HFFc6 (cell line): ENCODE measurements at regions not wholly inside any gene's neighbourhood (a gene's known extent, or its start where the extent isn't known, plus 50 kb on each side); places are given as distances from the start of the nearest gene placed in this dataset.

Experiments
- DNase-seq: peaks from one replicate; pipeline ENCODE4 v3.0.0-alpha.2; 2018
- H3K27ac Mint-ChIP-seq: 2 replicates; pipeline ENCODE4 v1.8.0; 2020; ENCODE audit warnings: mild to moderate bottlenecking, mixed read lengths
- H3K27me3 Mint-ChIP-seq: 2 replicates; pipeline ENCODE4 v1.8.0; 2021; ENCODE audit warnings: mild to moderate bottlenecking, moderate library complexity, mixed read lengths; ENCODE audit not compliant: insufficient read depth
- H3K36me3 Mint-ChIP-seq: 2 replicates; pipeline ENCODE4 v1.8.0; 2021; ENCODE audit warnings: low read depth, mixed read lengths
- H3K4me1 Mint-ChIP-seq: 2 replicates; pipeline ENCODE4 v1.8.0; 2020; ENCODE audit warnings: low read depth, mixed read lengths
- H3K4me3 Mint-ChIP-seq: 2 replicates; pipeline ENCODE4 v1.8.0; 2020; ENCODE audit warnings: mild to moderate bottlenecking, moderate library complexity, mixed read lengths
- H3K9me3 Mint-ChIP-seq: 2 replicates; pipeline ENCODE4 v1.8.0; 2020; ENCODE audit warnings: mild to moderate bottlenecking, mixed read lengths
- TF ChIP-seq, protein P1 (sequence below): fragments of 200-600 bp; sonication (generic); IDR thresholded peaks from 2 replicates; pipeline ENCODE4 v1.5.0; 2021; ENCODE audit warnings: antibody characterized with exemption, mild to moderate bottlenecking

DNA sequence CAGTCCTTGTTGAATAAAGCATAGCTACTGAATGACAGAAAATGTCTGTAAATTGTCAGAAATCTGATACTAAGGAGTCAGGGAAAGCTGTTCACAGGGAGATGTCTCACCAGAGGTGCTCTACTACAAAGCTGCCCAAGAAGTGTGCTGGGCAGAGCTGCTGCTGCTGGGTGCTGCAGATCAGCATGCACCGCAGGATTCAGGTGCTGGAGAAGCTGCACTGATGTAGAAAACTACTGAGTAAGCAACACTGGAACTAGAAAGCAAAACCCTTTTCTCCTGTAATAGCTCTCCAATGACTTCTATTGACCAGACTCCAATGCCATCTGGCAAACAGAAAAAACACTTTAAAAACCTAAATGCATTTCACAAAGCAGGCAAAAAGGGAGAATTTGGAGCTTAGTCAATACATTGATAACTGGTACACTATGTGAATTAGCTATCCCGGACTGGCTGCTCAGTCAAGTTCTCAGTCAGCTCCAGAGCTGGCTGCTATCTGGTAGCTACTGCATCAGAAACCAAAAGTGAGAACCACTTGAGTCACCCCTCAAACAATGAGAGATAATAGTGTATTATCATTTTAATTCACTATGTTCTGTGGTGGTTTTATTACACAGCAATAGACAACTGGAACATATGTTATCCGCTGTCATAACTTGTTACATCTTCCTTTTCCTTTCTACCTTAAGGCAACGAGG is 493.1 kb downstream of the CPS1 start:
- H3K36me3 Mint-ChIP-seq: no peaks in the 10 kb centered on the region
- H3K27me3 Mint-ChIP-seq: no peaks in the 10 kb centered on the region
- peaks cover 28% of the 10 kb centered on the region for H3K9me3 Mint-ChIP-seq
- TF ChIP-seq, protein P1, sequence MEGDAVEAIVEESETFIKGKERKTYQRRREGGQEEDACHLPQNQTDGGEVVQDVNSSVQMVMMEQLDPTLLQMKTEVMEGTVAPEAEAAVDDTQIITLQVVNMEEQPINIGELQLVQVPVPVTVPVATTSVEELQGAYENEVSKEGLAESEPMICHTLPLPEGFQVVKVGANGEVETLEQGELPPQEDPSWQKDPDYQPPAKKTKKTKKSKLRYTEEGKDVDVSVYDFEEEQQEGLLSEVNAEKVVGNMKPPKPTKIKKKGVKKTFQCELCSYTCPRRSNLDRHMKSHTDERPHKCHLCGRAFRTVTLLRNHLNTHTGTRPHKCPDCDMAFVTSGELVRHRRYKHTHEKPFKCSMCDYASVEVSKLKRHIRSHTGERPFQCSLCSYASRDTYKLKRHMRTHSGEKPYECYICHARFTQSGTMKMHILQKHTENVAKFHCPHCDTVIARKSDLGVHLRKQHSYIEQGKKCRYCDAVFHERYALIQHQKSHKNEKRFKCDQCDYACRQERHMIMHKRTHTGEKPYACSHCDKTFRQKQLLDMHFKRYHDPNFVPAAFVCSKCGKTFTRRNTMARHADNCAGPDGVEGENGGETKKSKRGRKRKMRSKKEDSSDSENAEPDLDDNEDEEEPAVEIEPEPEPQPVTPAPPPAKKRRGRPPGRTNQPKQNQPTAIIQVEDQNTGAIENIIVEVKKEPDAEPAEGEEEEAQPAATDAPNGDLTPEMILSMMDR: no peak
- no peak overlapping the region for H3K27ac Mint-ChIP-seq
- H3K4me3 Mint-ChIP-seq: no peak overlapping the region
- no peaks in the 10 kb centered on the region for H3K4me1 Mint-ChIP-seq
- no peak for DNase-seq

DNA sequence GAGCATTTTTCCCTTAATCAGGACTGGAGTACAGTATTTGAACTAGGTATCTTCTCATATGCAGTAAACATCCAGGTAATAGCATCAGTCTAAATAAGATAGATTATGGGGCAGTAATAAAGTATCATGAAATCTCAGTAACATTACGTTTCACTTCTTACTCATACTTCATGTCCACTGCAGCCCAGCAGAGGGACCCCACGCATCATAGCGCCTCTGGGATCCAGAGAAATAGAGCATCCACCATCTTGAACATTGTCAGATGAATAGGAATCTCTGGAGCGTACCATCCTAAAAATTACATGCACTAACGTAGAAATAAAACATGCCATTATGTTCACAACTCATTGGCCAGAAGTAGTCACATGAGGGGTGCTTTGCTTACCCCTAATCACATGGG is 499.0 kb downstream of the CPS1 start:
- H3K9me3 Mint-ChIP-seq: peaks cover 18% of the 10 kb centered on the region
- H3K4me1 Mint-ChIP-seq: no peaks in the 10 kb centered on the region
- no peak overlapping the region for H3K27ac Mint-ChIP-seq
- H3K27me3 Mint-ChIP-seq: no peaks in the 10 kb centered on the region; the same call in 1 of the 2 replicates
- DNase-seq: no peak
- peaks cover 4% of the 10 kb centered on the region; the same call in 1 of the 2 replicates for H3K36me3 Mint-ChIP-seq
- H3K4me3 Mint-ChIP-seq: no peak overlapping the region
- TF ChIP-seq, protein P1: no peak

DNA sequence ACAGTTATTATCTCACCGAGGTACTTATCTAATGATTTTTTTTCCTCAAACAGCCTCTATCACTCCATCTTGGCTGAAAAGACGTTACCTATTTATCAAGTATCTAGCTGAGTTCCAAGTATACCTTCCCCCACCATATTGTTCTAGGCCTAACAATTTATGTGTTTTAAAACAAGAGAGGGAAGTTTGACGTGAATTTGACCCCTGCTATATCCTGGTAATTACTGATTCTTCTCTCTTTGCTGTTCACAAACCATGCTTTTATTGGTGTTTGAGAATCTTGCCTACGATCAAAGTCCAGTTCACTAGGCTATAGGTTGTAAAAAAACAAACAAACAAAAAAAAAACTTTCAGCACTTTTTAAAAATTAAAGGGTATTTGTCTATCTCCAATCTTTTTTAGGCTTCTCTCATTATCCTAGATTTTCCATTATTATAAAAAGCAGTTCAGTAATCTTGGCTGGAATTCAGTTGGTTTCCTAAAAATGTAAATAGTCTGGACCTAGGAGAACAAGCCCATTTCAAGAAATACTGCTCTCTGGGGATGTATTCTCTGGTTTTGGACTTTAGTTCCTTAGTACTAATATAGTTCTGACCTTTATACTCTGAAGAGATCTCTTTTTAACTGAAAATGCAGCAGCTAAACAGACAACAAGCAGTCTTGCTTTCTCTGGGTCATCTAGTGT is 505.4 kb downstream of the CPS1 start:
- Mint-ChIP-seq H3K36me3 (peaks cover 2% of the 10 kb centered on the region; the same call in 1 of the 2 replicates), H3K9me3 (peaks cover 25% of the 10 kb centered on the region), H3K4me1 (no peaks in the 10 kb centered on the region), H3K4me3 (no peak overlapping the region), H3K27ac (no peak overlapping the region), H3K27me3 (no peaks in the 10 kb centered on the region; the same call in 1 of the 2 replicates)
- TF ChIP-seq, protein P1: no peak
- no peak for DNase-seq

DNA sequence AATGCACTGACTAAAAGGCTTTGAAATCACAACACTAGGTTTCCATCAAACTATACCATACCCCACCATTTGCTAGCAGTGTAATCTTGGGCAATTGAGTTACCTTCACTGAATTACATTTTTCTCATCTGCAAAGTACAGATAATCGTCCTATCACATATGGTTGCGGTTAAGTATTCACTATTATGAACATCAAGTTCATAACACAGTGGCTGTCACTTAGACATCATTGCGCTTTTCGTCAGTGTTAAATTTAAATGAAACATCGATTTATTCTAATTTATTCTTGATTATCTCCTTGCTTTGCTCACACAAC is 505.9 kb downstream of the CPS1 start:
- no peaks in the 10 kb centered on the region for H3K27me3 Mint-ChIP-seq
- TF ChIP-seq, protein P1: no peak

DNA sequence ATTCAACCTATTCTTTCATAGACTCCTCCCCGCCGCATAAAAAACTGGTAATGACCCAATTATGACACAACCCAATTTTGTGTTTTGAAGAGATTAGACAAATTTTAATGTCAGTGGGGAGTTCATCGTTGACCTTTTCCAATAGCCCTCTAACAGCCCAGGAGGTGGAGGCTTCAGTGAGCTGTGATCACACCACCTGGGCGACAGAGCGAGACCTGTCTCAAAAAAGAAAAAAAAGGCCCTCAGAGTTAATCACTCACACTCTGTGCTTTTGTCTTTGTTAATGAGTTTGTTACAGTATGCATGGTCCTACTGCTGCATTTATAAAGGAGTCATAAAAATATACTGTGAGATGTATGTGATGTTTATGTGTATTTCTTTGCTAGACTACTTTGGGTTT is 510.6 kb downstream of the CPS1 start:
- DNase-seq: no peak
- H3K4me1 Mint-ChIP-seq: no peaks in the 10 kb centered on the region
- TF ChIP-seq, protein P1: no peak
- no peaks in the 10 kb centered on the region for H3K36me3 Mint-ChIP-seq
- H3K27me3 Mint-ChIP-seq: no peaks in the 10 kb centered on the region; the same call in 1 of the 2 replicates
- no peak overlapping the region for H3K4me3 Mint-ChIP-seq
- H3K9me3 Mint-ChIP-seq: peaks cover 54% of the 10 kb centered on the region
- H3K27ac Mint-ChIP-seq: no peak overlapping the region

More for the DNA sequence above, 505.9 kb downstream of the CPS1 start:
- H3K9me3 Mint-ChIP-seq: peaks cover 20% of the 10 kb centered on the region
- H3K4me3 Mint-ChIP-seq: no peak overlapping the region
- no peaks in the 10 kb centered on the region for H3K4me1 Mint-ChIP-seq
- H3K36me3 Mint-ChIP-seq: no peaks in the 10 kb centered on the region
- DNase-seq: no peak
- H3K27ac Mint-ChIP-seq: no peak overlapping the region
